DND-41 (cell line): ENCODE measurements at regions not wholly inside any gene's neighbourhood (a gene's known extent, or its start where the extent isn't known, plus 50 kb on each side); places are given as distances from the start of the nearest gene placed in this dataset.

Source experiments
- ATAC-seq: fragments of 200-7000 bp; cut with Tn5 transposase; 3 replicates; pipeline ENCODE4 v1.9.1; 2021; ENCODE audit warnings: low read depth; ENCODE audit not compliant: insufficient read depth
- DNase-seq: peaks from one replicate; pipeline ENCODE4 v3.0.0-alpha.2; 2020
- H2AFZ ChIP-seq: 2 replicates; pipeline ENCODE4 v1.6.0; 2012; ENCODE audit warnings: low read depth, low read length
- H3K27ac ChIP-seq: 2 replicates; pipeline ENCODE4 v1.5.1; 2012; ENCODE audit warnings: low read length, inconsistent platforms
- H3K27me3 ChIP-seq: fragments of 200-600 bp; sonication (generic); 2 replicates; pipeline ENCODE4 v1.6.0; 2012; ENCODE audit warnings: low read length, mild to moderate bottlenecking, inconsistent platforms; ENCODE audit not compliant: insufficient read depth, poor library complexity
- H3K36me3 ChIP-seq: 2 replicates; pipeline ENCODE4 v1.5.1; 2012; ENCODE audit warnings: low read length, inconsistent platforms; ENCODE audit not compliant: insufficient read depth
- H3K4me1 ChIP-seq: 2 replicates; pipeline ENCODE4 v1.5.1; 2012; ENCODE audit warnings: mild to moderate bottlenecking, low read length; ENCODE audit not compliant: insufficient read depth
- H3K4me2 ChIP-seq: 2 replicates; pipeline ENCODE4 v1.6.0; 2012; ENCODE audit warnings: mild to moderate bottlenecking, moderate library complexity, low read length, inconsistent platforms; ENCODE audit not compliant: insufficient read depth
- H3K4me3 ChIP-seq, 2 experiments: fragments of 200-600 bp in 1 of 2; shearing (Covaris generic) in 1 of 2; 2 replicates each; pipeline ENCODE4 v1.5.1; 2012 to 2016; ENCODE audit warnings: inconsistent platforms in 2 of 2, low read length in 2 of 2, mild to moderate bottlenecking in 2 of 2, low read depth in 1 of 2, moderate library complexity in 1 of 2
- H3K79me2 ChIP-seq: 2 replicates; pipeline ENCODE4 v1.6.0; 2012; ENCODE audit warnings: low read length, inconsistent platforms; ENCODE audit not compliant: insufficient read depth
- H3K9ac ChIP-seq: 2 replicates; pipeline ENCODE4 v1.6.0; 2012; ENCODE audit warnings: low read depth, mild to moderate bottlenecking, inconsistent platforms, low read length, moderate library complexity
- H3K9me3 ChIP-seq: 2 replicates; pipeline ENCODE4 v1.5.1; 2012; ENCODE audit warnings: low read length, moderate library complexity, mild to moderate bottlenecking, inconsistent platforms; ENCODE audit not compliant: insufficient read depth, severe bottlenecking
- H4K20me1 ChIP-seq: 2 replicates; pipeline ENCODE4 v1.6.0; 2012; ENCODE audit warnings: low read length; ENCODE audit not compliant: insufficient read depth
- CTCF ChIP-seq: IDR thresholded peaks from 2 replicates; pipeline ENCODE4 v1.5.1; 2012; ENCODE audit warnings: borderline replicate concordance, low read length, moderate library complexity, mild to moderate bottlenecking; ENCODE audit not compliant: poor library complexity, severe bottlenecking; ENCODE audit errors: extremely low read depth
- EZH2 ChIP-seq: IDR thresholded peaks from 3 replicates; pipeline ENCODE4 v1.6.1; 2012; ENCODE audit warnings: borderline replicate concordance, low read depth, mild to moderate bottlenecking, moderate library complexity, low read length, inconsistent platforms; ENCODE audit not compliant: severe bottlenecking

- peaks cover 8% of the 10 kb centered on the region for H3K4me1 ChIP-seq
- TF ChIP-seq CTCF = no peak
- TF ChIP-seq EZH2 = no peak
- no peaks in the 10 kb centered on the region for H4K20me1 ChIP-seq
- H3K4me3 ChIP-seq = no peak overlapping the region
- no peaks in the 10 kb centered on the region for H3K9me3 ChIP-seq
- H3K4me2 ChIP-seq = no peak overlapping the region
- H3K79me2 ChIP-seq = no peaks in the 10 kb centered on the region
- no peak for ATAC-seq
- no peak overlapping the region for H3K9ac ChIP-seq
- no peaks in the 10 kb centered on the region for H3K36me3 ChIP-seq
- no peak overlapping the region for H3K27ac ChIP-seq
- peaks cover 3% of the 10 kb centered on the region for H3K27me3 ChIP-seq
- no peak for DNase-seq
- no peak overlapping the region for H2AFZ ChIP-seq
These were observed 56.2 kb upstream of the APC start for GRCh38 chr5:112681481-112681908.

- Histone ChIP-seq H3K4me1 (peaks cover 8% of the 10 kb centered on the region), H2AFZ (no peak overlapping the region), H3K79me2 (no peaks in the 10 kb centered on the region), H3K4me2 (no peak overlapping the region), H3K36me3 (no peaks in the 10 kb centered on the region), H3K27me3 (peaks cover 7% of the 10 kb centered on the region), H3K4me3 (no peak overlapping the region), H4K20me1 (no peaks in the 10 kb centered on the region), H3K9ac (no peak overlapping the region), H3K27ac (no peak overlapping the region), H3K9me3 (no peaks in the 10 kb centered on the region)
- DNase-seq = no peak
- ATAC-seq = no peak
- TF ChIP-seq CTCF (no peak), EZH2 (no peak)
These were observed 55.0 kb upstream of the APC start for GRCh38 chr5:112682621-112683061.

- Histone ChIP-seq H3K4me1 (peaks cover 8% of the 10 kb centered on the region), H2AFZ (no peak overlapping the region), H4K20me1 (no peaks in the 10 kb centered on the region), H3K4me3 (no peak overlapping the region), H3K79me2 (no peaks in the 10 kb centered on the region), H3K9ac (no peak overlapping the region), H3K9me3 (no peaks in the 10 kb centered on the region), H3K27me3 (peaks cover 7% of the 10 kb centered on the region), H3K27ac (no peak overlapping the region), H3K4me2 (no peak overlapping the region), H3K36me3 (no peaks in the 10 kb centered on the region)
- ATAC-seq (0 out of 3 replicates have a peak, but pooled peaks have one; percentile 47), DNase-seq (no peak)
- TF ChIP-seq EZH2 (no peak), CTCF (no peak)
These were observed 53.6 kb upstream of the APC start for GRCh38 chr5:112684121-112684520.

GRCh38 chr5:112684737-112685136 lies 52.9 kb upstream of the APC start:
- peaks cover 8% of the 10 kb centered on the region for H3K4me1 ChIP-seq
- no peaks in the 10 kb centered on the region for H4K20me1 ChIP-seq
- ATAC-seq (no peak; the same call in 2 of the 3 replicates), DNase-seq (no peak)
- no peak overlapping the region for H3K4me2 ChIP-seq
- H3K27me3 ChIP-seq = peaks cover 7% of the 10 kb centered on the region
- H3K36me3 ChIP-seq = no peaks in the 10 kb centered on the region
- no peak for TF ChIP-seq EZH2
- TF ChIP-seq CTCF = no peak
- no peaks in the 10 kb centered on the region for H3K9me3 ChIP-seq
- H3K4me3 ChIP-seq = no peak overlapping the region
- H3K27ac ChIP-seq = no peak overlapping the region
- H2AFZ ChIP-seq = no peak overlapping the region
- H3K9ac ChIP-seq = no peak overlapping the region
- no peaks in the 10 kb centered on the region for H3K79me2 ChIP-seq
